COLO829 (cell line): ENCODE measurements at regions not wholly inside any gene's neighbourhood (a gene's known extent, or its start where the extent isn't known, plus 50 kb on each side); places are given as distances from the start of the nearest gene placed in this dataset.
"Not testable (repeated sequence)": the region's sequence is repeated elsewhere in the genome, so short reads cannot be mapped to it uniquely, and the experiment has no call there.

Experiments used
- DNase-seq: peaks from one replicate; pipeline ENCODE4 v3.0.0; 2012; ENCODE audit warnings: low spot score

DNA sequence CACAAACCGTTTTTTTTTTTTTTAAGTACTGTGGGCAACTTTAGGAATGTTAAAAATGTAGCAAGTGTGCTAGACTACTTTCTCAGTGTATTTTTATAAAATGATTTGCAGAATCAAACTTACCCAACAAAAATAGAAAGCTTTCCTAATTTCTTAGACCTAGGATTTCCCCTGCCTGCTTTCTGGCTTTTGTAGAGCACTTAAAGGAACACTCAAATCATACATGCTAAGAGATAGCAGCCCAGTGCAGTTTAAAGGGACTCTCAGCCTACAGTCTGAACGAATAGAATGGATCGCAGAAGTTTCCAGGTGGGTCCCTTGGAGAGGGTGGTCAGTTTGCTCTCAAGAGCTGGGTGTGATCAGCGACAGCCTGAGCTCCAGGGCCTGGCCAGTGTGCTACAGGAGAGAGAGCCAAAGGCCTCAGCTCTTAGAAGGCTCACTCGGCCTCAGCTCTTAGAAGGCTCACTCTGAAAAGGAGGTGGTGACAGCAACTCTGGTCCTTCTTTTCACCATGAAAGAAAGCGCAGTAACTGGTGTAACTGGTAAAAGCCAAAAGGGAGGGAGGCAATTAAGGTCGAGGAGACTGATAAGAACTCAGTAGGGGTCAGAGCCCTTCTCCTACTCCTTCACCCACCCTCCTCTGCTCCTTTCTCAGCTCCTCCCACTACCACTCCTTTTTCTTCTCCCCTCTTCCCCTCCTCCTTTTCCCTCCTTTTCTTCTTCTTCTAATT, 142.4 kb downstream of the ZFP64 start:
- DNase-seq: no peak

DNA sequence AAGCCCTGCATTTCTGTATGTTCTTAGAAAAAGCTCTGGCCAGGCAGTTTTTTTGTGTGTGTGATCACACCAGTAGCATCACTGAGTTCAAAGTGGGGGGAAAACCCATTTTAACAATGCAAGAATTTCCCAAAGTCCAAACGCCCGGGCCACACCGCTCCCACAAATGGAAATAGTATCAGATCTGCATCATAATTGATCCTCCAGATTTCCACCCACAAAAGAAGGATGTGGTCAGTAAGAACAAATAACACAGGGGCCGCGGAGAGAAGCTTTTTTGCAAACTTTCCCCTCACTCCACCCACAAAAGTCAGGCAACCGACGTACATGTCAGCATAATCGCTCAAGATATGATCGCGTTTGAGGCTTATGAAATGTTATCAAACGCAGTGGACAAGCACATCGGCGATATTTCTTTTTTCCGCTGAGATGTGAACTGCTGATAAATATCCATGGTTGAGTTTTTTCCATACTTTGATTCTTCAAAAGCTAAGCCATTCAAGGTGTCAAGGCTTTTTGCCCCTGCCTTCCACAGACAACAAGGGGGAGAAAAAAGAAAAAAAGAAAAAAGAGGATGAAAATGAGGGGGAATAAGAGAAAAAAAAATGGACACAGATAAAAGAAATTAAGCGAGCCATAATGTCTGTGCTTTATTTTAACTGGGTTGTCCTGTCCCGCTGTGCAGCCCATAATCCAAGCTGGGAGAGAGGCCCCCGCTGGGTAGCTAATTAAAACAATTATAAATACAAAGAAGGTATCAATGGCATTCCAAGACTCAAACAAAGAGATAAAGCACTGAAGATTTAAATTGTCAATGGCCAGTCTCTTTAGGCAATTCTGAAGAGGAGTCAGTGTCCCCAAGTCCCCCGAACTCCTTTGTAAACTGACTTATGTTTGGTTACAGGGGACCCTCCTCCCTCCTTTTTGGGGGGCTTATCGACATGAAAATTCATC, 143.5 kb downstream of the ZFP64 start:
- DNase-seq: no peak

DNA sequence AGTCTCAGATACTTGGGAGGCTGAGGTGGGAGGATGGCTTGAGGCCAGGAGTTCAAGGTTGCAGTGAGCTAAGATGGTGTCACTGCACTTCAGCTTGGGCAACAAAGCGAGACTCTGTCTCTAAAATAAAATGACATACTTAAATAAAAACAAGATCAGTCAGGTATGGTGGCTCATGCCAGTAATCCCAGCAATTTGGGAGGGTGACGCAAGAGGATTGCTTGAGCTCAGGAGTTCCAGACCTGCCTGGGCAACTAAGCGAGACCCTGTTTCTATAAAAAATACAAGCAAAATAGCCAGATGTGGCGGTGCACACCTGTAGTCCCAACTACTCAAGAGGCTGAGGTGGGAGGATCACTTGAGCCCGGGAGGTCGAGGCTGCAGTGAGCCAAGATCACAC, 149.6 kb downstream of the ZFP64 start:
- no peak for DNase-seq

DNA sequence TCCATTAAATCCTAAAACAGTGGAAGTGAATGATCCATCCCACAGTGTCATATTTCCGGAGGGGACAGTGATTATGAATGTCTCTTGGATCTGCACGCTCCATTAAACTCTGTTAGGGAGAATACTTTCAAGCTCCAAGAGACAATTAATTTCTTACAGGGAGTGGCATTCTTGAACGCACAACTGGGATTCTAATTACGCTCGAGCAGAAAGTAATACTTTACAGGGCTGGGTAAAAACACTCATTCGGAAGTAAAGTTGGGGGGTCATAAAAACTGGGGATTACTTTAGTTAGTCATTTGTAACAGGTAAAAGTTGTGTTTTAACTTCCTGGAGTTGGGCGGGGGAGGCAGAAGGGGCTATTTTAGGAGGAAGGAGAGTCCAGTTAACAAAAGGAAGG, 151.8 kb downstream of the ZFP64 start:
- DNase-seq: no peak

DNA sequence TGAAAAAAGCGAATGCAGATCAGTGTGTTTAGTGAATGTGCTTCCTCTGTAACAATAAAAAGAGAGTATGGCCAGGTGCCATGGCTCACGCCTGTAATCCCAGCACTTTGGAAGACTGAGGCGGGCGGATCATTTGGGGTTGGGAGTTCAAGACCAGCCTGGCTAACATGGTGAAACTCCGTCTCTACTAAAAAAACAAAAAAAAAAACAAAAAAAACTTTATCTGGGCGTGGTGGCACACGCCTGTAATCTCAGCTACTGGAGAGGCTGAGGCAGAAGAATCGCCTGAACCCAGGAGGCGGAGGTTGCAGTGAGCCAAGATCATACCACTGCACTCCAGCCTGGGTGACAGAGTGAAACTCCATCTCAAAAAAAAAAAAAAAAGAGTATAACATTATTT, 152.9 kb downstream of the ZFP64 start:
- not testable (repeated sequence) for DNase-seq

DNA sequence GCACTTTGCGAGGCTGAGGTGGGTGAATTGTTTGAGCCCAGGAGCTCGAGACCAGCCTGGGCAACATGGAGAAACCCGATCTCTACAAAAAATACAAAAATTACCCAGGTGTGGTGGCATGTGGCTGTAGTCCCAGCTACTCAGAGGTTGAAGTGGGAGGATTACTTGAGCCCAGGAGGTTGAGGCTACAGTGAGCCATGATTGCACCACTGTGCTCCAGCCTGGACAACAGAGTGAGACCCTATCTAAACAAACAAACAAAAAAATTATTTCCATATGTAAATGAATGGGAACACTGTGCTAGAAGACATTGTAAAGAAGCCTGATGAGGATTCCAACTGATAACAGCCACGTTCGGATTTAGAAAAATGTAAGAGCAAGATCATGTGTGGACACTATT, 154.2 kb downstream of the ZFP64 start:
- no peak for DNase-seq

DNA sequence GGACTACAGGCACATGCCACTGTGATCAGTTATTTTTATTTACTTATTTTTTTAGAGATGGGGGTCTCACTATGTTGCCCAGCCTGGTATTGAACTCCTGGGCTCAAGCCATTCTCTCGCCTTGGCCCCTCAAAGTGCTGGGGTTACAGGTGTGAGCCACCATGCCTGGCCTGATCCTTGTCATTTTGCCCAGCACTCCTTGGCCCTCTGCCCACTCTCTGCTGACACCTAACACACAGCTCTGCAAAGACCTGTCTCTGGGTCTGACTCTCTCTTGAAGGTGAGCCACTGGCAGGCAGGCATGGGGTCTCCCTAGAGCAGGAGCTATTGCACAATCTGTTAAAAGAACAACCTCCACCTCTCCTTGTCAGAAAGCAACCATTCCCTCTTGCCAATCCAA, 155.6 kb downstream of the ZFP64 start:
- DNase-seq: no peak

DNA sequence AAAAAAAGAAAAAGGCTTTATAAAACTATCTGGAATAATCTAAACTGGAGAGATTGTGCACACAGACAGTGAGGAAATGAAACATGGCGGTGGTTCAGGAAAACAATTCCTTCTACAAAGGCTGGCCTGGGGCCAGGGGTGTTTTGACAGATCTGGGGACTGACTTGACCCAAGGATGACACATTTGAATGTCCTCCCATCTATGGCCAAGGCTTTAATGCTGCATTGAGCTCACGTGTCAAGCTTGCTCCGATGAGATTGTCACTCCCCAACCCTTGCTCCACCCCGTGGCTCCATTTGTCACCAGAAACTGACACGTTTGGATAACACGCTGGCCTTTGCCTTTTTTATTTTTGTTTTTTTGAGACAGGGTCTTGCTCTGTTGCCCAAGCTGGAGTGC, 156.1 kb downstream of the ZFP64 start:
- no peak for DNase-seq

DNA sequence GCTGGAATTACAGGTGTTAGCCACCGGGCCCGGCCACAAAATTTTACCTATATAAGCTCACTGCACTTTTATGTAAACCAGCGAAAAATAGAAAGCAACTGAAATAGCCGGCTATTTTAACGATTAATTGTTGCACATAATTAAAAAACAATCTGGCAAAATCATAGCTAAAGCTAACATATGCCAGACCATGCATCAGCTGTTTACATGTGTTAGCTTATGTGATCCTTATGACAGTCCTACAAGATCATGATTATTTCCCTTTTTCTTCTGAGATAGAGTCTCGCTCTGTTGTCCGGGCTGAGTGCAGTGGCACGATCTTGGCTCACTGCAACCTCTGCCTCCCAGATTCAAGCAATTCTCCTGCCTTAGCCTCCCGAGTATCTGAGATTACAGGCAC, 157.0 kb downstream of the ZFP64 start:
- no peak for DNase-seq

DNA sequence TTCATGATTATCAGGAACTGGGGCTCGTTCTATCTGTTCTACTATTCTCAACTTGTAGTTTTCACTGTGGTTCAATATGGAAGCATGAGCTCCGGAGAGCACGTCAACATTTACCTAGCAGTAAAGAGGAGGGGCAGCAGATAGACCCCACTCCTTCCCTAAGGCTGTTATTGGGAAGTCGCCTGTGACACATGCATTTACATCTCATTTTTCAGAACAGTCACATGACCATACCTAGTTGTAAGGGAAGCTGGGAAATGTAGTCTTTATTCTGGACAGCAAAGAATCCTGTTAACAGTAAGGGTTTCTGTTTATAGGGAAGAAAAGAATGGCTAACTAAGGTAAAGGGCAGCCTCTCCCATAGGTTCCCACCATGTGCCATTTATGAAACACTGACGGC, 158.3 kb downstream of the ZFP64 start:
- no peak for DNase-seq

DNA sequence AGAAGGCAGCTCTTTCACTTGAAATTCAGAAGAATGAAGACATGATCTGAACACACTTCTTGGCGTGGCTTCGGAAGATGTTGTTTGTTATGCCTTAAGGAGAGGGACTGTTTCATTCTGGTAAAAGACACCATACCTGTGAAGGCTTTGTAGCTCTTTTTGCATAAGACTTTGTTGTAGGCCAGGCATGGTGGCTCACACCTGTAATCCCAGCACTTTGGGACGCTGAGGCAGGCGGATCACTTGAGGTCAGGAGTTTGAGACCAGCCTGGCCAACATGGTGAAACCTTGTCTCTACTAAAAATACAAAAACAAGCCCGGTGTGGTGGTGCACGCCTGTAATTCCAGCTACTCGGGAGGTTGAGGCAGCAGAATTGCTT, 159.3 kb downstream of the ZFP64 start:
- DNase-seq: not testable (repeated sequence)

DNA sequence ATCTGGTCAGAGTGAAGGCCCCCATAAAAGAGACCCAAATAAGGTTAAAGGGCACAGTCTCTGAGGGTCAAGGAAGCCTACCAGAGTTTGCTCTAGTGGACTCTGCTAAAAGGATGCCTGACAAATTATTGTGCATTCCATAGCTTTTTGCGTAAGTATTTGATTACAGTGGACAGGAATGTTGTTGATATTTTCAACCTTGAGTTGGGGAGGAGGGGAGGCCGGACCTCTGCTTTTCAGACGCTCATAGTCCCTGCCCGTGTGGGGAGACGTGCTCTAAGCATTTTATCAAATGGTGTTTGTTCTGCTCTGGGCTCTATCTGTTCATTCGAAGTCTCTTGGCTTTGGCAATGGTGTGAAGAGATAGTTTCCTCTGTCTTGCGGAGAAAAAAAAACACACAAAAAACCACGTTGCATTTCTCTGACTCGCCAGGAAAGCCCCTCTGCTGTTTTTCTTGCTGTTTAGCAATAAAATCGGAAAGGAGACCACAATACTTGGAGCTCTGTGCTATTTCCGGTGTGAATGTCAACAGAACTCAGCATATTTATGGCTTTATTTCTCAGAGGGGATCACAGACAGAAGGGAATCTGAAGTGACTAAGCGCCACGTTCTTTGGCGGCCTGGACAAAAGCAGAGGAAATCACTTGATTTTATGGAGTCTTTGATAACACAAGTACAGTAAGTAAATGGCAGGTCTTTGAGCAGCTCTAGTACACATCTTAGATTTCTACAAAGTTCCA, 159.8 kb downstream of the ZFP64 start:
- DNase-seq: no peak

DNA sequence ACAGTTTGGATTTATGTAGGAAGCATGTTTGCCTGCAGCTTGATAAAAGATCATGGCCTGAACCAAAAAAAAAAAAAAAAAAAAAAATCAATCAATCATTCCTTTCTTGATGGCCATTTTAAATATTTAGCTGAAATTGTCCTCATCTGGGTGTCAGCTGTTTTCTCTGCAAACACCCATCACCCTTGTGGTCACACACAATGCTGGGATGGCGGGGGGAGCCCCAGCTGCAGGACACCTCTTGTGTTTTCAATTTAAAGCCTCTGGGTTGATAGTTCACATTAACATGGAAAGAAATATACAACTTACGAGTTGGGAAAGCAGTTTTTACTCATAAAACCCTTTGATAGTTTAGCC, 160.4 kb downstream of the ZFP64 start:
- no peak for DNase-seq

DNA sequence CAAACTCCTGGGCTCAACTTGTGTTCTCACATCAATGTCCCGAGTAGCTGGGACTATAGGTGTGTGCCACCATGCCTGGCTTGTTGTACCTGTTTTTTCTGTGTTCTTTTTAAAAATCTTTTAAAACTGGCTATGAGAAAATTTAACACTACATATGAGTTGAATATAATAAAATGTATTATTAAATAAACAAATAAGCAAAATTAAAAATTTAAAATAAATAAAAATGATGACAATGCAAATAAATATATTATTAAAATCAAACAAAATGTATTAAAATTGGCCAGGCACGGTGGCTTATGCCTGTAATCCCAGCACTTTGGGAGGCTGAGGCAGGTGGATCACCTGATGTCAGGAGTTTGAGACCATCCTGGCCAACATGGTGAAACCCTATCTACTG, 162.4 kb downstream of the ZFP64 start:
- DNase-seq: not testable (repeated sequence)

DNA sequence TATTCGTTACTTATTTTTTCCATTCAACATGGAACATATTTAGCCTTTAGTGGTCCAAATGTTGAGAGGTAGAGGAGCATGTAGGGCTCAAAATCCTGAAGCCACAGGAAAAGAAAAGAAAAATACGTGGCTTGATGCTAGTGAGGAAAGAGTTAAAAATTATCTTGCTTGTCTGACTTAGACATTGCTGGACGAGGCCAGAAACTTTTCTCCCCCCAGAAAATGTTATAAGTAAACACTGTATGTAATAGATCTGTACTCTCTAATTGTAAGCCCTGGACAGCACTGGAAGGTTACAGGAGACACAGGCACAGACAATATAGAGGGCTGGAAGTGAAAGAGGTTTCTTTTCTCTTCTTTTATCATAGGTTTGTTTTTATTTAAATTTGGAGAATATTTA, 165.6 kb downstream of the ZFP64 start:
- no peak for DNase-seq

DNA sequence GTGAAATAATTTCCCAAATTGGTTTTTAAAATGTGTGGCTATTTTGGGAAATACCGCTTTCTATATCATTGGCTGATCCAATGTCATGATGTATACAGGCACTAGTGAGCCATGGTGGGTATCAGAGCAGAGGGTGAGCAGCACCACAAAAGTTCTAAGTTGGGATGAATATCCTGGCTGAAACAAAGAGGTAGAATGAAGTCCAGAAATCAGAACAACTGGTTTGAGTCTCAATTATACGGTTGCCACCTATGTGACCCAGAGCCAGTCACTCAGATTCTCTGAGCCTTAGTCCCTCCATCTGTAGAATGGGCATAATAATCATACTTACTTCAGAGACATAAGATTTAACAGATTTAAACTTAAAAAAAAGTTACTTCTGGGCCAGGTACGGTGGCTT, 172.3 kb downstream of the ZFP64 start:
- DNase-seq: no peak

DNA sequence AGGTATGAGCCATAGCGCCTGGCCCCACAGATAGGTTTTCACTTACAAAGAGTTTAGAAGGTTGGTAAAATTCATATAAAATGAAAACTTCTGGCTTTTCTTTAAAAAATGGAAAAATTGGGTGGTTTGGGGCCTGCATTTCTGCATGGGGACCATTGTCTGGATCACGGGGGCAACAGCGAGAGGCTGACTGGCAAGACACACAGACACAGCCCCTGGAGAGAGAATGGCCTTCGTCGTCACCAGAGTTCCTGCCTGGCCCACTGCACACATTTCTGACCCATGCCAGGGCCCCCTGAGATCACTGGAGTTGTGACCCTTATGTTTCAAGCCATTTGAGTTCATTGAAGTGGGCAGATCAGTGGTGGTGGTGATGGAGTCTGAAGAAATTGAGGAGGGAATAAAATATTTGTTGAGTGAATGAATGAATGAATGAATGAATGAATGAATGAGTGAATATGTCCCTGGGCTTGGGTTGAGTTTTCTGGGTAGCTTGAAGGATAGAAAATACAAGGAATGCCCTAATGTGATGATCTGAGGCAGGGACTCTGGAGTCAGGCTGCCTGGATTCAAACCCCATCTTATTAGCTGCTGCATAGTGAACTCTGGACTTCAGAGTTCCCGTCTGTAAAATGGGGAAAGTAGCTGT, 173.8 kb downstream of the ZFP64 start:
- no peak for DNase-seq

DNA sequence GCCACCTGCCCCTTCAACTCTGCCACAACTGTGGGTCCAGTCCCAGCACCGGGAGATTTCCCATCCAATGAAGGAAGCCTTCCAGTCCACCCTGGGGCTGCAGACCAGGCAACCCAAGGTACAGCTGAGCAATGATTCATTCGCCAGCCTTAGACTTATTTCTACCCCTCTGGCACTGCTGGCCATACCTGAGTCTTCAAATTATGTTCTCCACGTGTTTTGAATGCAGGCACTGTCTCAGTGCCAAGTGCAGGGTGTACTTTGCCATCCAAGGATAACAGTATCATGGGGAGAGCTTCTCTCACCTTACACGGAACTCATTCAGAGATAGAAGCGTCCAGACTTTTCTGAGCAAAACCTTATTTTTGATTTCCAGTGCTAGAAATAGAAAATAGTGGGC, 175.6 kb downstream of the ZFP64 start:
- no peak for DNase-seq

DNA sequence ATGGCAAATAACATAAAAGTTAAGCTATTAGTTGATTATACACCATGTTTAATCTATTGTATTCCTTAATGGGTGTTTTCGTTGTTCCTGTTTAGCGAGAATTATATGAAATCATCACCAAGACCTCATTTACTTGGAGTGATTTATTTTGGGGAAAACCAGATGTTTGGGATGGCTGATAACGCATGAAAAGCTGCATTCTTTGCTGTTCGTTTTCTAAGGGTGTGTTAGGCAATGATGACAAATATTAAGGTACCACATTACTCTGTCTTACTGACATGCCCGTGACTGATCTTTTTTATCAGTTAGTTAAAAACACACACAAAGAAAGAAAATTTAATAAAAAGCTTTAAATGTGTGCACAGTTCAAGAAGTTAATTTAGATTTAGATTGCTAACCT, 176.4 kb downstream of the ZFP64 start:
- DNase-seq: no peak

DNA sequence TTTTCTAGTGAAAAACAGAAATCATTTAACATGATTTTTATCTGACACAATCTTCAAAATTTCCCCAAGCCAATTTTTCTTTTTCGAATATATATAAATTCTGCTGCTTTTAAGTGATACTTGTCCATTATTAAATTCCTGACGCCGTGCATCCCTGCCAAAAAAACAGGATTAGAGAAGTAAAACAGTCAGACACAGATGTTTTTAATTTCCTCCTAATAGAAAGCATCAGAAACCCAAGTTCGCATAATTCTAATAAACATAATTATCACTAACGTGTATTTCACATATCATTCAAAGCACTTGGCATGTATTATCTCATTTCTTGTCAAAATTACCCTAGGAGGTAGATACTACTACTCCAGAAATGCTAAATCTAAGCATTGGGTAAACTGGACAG, 179.5 kb downstream of the ZFP64 start:
- DNase-seq: no peak

DNA sequence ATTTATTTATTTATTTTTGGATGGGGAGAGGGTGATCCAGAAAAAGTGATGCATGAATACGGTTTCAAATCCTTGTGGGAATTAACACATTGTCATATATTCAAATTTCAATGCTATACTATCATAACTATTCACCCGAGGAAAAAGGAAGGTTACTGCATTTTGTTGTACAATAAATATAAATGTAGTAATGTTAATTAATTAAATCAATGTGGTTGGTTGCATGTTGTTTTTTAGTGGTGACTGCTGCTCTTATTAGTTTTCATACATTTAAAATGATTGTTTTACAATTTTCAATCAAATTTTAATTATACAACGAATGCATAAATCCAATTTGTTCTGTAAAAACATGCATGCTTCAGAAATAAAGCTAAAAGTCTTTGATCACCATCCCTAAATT, 180.5 kb downstream of the ZFP64 start:
- no peak for DNase-seq

DNA sequence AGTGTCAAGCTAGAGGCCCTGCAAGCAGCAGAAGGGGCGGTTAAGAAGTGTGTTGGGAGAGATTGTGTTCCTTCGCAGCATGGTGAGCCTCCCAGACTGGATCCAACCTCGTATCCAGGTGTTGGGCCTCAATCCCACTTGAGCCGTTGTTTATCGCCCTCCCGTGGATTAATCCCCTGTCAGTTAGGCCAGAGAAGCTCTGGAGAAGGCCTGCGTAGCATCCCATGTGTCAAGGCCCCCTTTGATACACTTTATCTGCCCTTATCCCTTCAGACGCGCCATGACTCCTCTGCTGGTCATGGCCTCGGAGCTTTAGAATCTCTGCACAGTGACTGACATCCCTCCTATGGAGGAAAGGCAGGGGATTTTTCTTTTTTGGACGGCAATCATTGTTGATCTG, 181.0 kb downstream of the ZFP64 start:
- DNase-seq: no peak
